Suprapubic skin (tissue), 4 donors: ENCODE measurements at regions not wholly inside any gene's neighbourhood (a gene's known extent, or its start where the extent isn't known, plus 50 kb on each side); places are given as distances from the start of the nearest gene placed in this dataset.

ENCODE experiments used
- POLR2A ChIP-seq, 2 donors: fragments of 450-650 bp; IDR thresholded peaks; one replicate each; pipeline ENCODE4 v1.6.1; 2017; ENCODE audit warnings: antibody characterized with exemption in 2 of 2, mild to moderate bottlenecking in 2 of 2, moderate library complexity in 2 of 2
- POLR2AphosphoS5 ChIP-seq, 3 donors: sonication (generic); formaldehyde crosslinking; IDR thresholded peaks; one replicate each; pipeline ENCODE4 v1.6.1; 2017; ENCODE audit warnings: antibody characterized with exemption in 3 of 3
- TF ChIP-seq, protein P1 (sequence below), 2 donors: fragments of 200-600 bp in 1 of 2; fragments of 450-650 bp in 1 of 2; sonication (generic) in 1 of 2; IDR thresholded peaks; one replicate each; pipeline ENCODE4 v1.5.1; 2016 to 2019; ENCODE audit warnings: antibody characterized with exemption in 2 of 2, mild to moderate bottlenecking in 1 of 2, moderate library complexity in 1 of 2

GRCh38 chr6:168948002-168948401 is 305.6 kb downstream of the THBS2 start:
- TF ChIP-seq, protein P1, sequence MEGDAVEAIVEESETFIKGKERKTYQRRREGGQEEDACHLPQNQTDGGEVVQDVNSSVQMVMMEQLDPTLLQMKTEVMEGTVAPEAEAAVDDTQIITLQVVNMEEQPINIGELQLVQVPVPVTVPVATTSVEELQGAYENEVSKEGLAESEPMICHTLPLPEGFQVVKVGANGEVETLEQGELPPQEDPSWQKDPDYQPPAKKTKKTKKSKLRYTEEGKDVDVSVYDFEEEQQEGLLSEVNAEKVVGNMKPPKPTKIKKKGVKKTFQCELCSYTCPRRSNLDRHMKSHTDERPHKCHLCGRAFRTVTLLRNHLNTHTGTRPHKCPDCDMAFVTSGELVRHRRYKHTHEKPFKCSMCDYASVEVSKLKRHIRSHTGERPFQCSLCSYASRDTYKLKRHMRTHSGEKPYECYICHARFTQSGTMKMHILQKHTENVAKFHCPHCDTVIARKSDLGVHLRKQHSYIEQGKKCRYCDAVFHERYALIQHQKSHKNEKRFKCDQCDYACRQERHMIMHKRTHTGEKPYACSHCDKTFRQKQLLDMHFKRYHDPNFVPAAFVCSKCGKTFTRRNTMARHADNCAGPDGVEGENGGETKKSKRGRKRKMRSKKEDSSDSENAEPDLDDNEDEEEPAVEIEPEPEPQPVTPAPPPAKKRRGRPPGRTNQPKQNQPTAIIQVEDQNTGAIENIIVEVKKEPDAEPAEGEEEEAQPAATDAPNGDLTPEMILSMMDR (IDR thresholded peaks at IDR 0.05): no peak
- TF ChIP-seq POLR2AphosphoS5 (IDR thresholded peaks at IDR 0.05) (no peak), POLR2A (IDR thresholded peaks at IDR 0.05) (no peak)
